Right kidney (tissue), 1 donor: ENCODE measurements at regions not wholly inside any gene's neighbourhood (a gene's known extent, or its start where the extent isn't known, plus 50 kb on each side); places are given as distances from the start of the nearest gene placed in this dataset.
A peak's percentile ranks its signal among the peaks of the same experiment; 100 is the strongest.

Experiments
- DNase-seq: peaks from one replicate; pipeline ENCODE4 v3.0.0-alpha.2; 2016

- no peak for DNase-seq
These were observed 114.1 kb upstream of the SESN3 start for GRCh38 chr11:95344932-95345642.

- no peak for DNase-seq
These were observed 110.2 kb upstream of the SESN3 start for GRCh38 chr11:95341221-95341620.

GRCh38 chr11:95339086-95339901, 108.3 kb upstream of the SESN3 start:
- peak; percentile 48 for DNase-seq

- peak; percentile 74 for DNase-seq
These were observed 107.5 kb upstream of the SESN3 start for GRCh38 chr11:95338430-95338991.

GRCh38 chr11:95337972-95338429, 107.0 kb upstream of the SESN3 start:
- DNase-seq = no peak

- DNase-seq = peak; percentile 72
These were observed 106.4 kb upstream of the SESN3 start for GRCh38 chr11:95337175-95337957.

- no peak for DNase-seq
These were observed 105.0 kb upstream of the SESN3 start for GRCh38 chr11:95335989-95336388.

GRCh38 chr11:95331161-95331560, 100.2 kb upstream of the SESN3 start:
- no peak for DNase-seq

- no peak for DNase-seq
These were observed 99.3 kb upstream of the SESN3 start for GRCh38 chr11:95330302-95330701.

- DNase-seq = no peak
These were observed 96.4 kb upstream of the SESN3 start for GRCh38 chr11:95327273-95327948.

GRCh38 chr11:95325777-95326258, 94.8 kb upstream of the SESN3 start:
- no peak for DNase-seq

GRCh38 chr11:95324826-95325225, 93.8 kb upstream of the SESN3 start:
- DNase-seq = no peak

GRCh38 chr11:95322539-95322938, 91.5 kb upstream of the SESN3 start:
- DNase-seq = no peak

GRCh38 chr11:95318498-95318897, 87.5 kb upstream of the SESN3 start:
- DNase-seq = peak; percentile 6

GRCh38 chr11:95308512-95309035, 77.6 kb upstream of the SESN3 start:
- no peak for DNase-seq

- no peak for DNase-seq
These were observed 76.3 kb upstream of the SESN3 start for GRCh38 chr11:95307286-95307685.

- DNase-seq = no peak
These were observed 75.8 kb upstream of the SESN3 start for GRCh38 chr11:95306801-95307200.

GRCh38 chr11:95306123-95306522, 75.1 kb upstream of the SESN3 start:
- DNase-seq = no peak

GRCh38 chr11:95305705-95306104, 74.7 kb upstream of the SESN3 start:
- no peak for DNase-seq

- DNase-seq = no peak
These were observed 73.8 kb upstream of the SESN3 start for GRCh38 chr11:95304777-95305176.

GRCh38 chr11:95302211-95302610, 71.2 kb upstream of the SESN3 start:
- DNase-seq = no peak

GRCh38 chr11:95301474-95301873, 70.5 kb upstream of the SESN3 start:
- no peak for DNase-seq
